Fibroblast of lung (primary cell): ENCODE measurements at regions not wholly inside any gene's neighbourhood (a gene's known extent, or its start where the extent isn't known, plus 50 kb on each side); places are given as distances from the start of the nearest gene placed in this dataset.

Source experiments
- DNase-seq, 2 donors: peaks; one replicate each; pipeline versions ENCODE4 v3.0.0 to v3.0.0-alpha.2; 2010; ENCODE audit warnings: low read depth in 2 of 2
- H2AFZ ChIP-seq: 2 replicates; pipeline ENCODE4 v1.5.1; 2012; ENCODE audit warnings: low read length, control low read depth, inconsistent platforms
- H3K27ac ChIP-seq: 2 replicates; pipeline ENCODE4 v1.5.1; 2011; ENCODE audit warnings: low read length, control low read depth; ENCODE audit not compliant: insufficient read depth
- H3K27me3 ChIP-seq: 2 replicates; pipeline ENCODE4 v1.5.1; 2011; ENCODE audit warnings: mild to moderate bottlenecking, low read length; ENCODE audit not compliant: control insufficient read depth, insufficient read depth
- H3K36me3 ChIP-seq: 2 replicates; pipeline ENCODE4 v1.5.1; 2011; ENCODE audit warnings: low read length; ENCODE audit not compliant: control insufficient read depth, insufficient read depth
- H3K4me1 ChIP-seq: 2 replicates; pipeline ENCODE4 v1.5.1; 2011; ENCODE audit warnings: low read length; ENCODE audit not compliant: control insufficient read depth, insufficient read depth; ENCODE audit errors: extremely low read depth
- H3K4me2 ChIP-seq: 2 replicates; pipeline ENCODE4 v1.5.1; 2011; ENCODE audit warnings: low read length, control low read depth; ENCODE audit not compliant: insufficient read depth; ENCODE audit errors: extremely low read depth
- H3K4me3 ChIP-seq, 4 experiments: fragments of 200-600 bp in 1 of 4; sonication (generic) in 1 of 4; replicated peaks in 1 of 4; 2 replicates each; pipeline ENCODE4 v1.5.1; 2011 to 2016; ENCODE audit warnings: low read length in 4 of 4, low read depth in 3 of 4, mild to moderate bottlenecking in 3 of 4, control low read depth in 2 of 4, inconsistent platforms in 1 of 4, mixed read lengths in 1 of 4; ENCODE audit not compliant: insufficient read depth in 1 of 4; ENCODE audit errors: control extremely low read depth in 1 of 4
- H3K79me2 ChIP-seq: 2 replicates; pipeline ENCODE4 v1.5.1; 2012; ENCODE audit warnings: mild to moderate bottlenecking, low read length, inconsistent platforms; ENCODE audit not compliant: control insufficient read depth, insufficient read depth
- H3K9ac ChIP-seq: 2 replicates; pipeline ENCODE4 v1.5.1; 2011; ENCODE audit warnings: mild to moderate bottlenecking, low read length, control low read depth; ENCODE audit not compliant: insufficient read depth
- H3K9me3 ChIP-seq: 2 replicates; pipeline ENCODE4 v1.5.1; 2012; ENCODE audit warnings: low read depth, low read length; ENCODE audit not compliant: control insufficient read depth, insufficient read depth
- H4K20me1 ChIP-seq: 2 replicates; pipeline ENCODE4 v1.5.1; 2011; ENCODE audit warnings: low read length; ENCODE audit not compliant: control insufficient read depth, insufficient read depth; ENCODE audit errors: extremely low read depth
- EZH2 ChIP-seq: IDR thresholded peaks from 2 replicates; pipeline ENCODE4 v1.5.1; 2012; ENCODE audit warnings: low read length, control low read depth, mild to moderate bottlenecking; ENCODE audit errors: missing control alignments
- TF ChIP-seq, protein P1 (sequence below), 2 donors: IDR thresholded peaks in 1 of 2; conservative IDR thresholded peaks in 1 of 2; 1 replicate in 1 of 2; 2 replicates in 1 of 2; pipeline ENCODE4 v1.5.1; 2011 to 2012; ENCODE audit warnings: low read length in 2 of 2, control low read depth in 1 of 2, inconsistent platforms in 1 of 2, low read depth in 1 of 2, mild to moderate bottlenecking in 1 of 2

GRCh38 chr13:52933547-52934210 is 85.2 kb upstream of the PCDH8 start:
- no peak for DNase-seq
- Histone ChIP-seq H3K9ac (no peak overlapping the region), H3K79me2 (no peaks in the 10 kb centered on the region), H3K9me3 (no peaks in the 10 kb centered on the region), H3K27ac (no peak overlapping the region), H3K4me2 (no peak overlapping the region), H3K27me3 (no peaks in the 10 kb centered on the region), H2AFZ (no peak overlapping the region), H3K4me1 (no peaks in the 10 kb centered on the region), H4K20me1 (no peaks in the 10 kb centered on the region), H3K4me3 (no peak overlapping the region), H3K36me3 (no peaks in the 10 kb centered on the region)
- no peak for TF ChIP-seq EZH2
- TF ChIP-seq, protein P1, sequence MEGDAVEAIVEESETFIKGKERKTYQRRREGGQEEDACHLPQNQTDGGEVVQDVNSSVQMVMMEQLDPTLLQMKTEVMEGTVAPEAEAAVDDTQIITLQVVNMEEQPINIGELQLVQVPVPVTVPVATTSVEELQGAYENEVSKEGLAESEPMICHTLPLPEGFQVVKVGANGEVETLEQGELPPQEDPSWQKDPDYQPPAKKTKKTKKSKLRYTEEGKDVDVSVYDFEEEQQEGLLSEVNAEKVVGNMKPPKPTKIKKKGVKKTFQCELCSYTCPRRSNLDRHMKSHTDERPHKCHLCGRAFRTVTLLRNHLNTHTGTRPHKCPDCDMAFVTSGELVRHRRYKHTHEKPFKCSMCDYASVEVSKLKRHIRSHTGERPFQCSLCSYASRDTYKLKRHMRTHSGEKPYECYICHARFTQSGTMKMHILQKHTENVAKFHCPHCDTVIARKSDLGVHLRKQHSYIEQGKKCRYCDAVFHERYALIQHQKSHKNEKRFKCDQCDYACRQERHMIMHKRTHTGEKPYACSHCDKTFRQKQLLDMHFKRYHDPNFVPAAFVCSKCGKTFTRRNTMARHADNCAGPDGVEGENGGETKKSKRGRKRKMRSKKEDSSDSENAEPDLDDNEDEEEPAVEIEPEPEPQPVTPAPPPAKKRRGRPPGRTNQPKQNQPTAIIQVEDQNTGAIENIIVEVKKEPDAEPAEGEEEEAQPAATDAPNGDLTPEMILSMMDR (conservative IDR thresholded peaks at IDR 0.05 in 1 of 2, IDR thresholded peaks at IDR 0.05 in 1 of 2; ENCODE audit: low read depth in 1 of 2, low read length in 2 of 2), result no peak

GRCh38 chr13:52933099-52933498 is 84.7 kb upstream of the PCDH8 start:
- no peak for TF ChIP-seq EZH2
- TF ChIP-seq, protein P1 (conservative IDR thresholded peaks at IDR 0.05 in 1 of 2, IDR thresholded peaks at IDR 0.05 in 1 of 2; ENCODE audit: low read depth in 1 of 2, low read length in 2 of 2), result no peak
- H2AFZ ChIP-seq, result no peak overlapping the region
- no peaks in the 10 kb centered on the region for H3K36me3 ChIP-seq
- H3K4me3 ChIP-seq, result no peak overlapping the region
- no peaks in the 10 kb centered on the region for H3K9me3 ChIP-seq
- H3K9ac ChIP-seq, result no peak overlapping the region
- H4K20me1 ChIP-seq, result no peaks in the 10 kb centered on the region
- H3K27me3 ChIP-seq, result no peaks in the 10 kb centered on the region
- H3K4me2 ChIP-seq, result no peak overlapping the region
- no peaks in the 10 kb centered on the region for H3K79me2 ChIP-seq
- DNase-seq, result no peak
- no peaks in the 10 kb centered on the region for H3K4me1 ChIP-seq
- H3K27ac ChIP-seq, result no peak overlapping the region

DNA sequence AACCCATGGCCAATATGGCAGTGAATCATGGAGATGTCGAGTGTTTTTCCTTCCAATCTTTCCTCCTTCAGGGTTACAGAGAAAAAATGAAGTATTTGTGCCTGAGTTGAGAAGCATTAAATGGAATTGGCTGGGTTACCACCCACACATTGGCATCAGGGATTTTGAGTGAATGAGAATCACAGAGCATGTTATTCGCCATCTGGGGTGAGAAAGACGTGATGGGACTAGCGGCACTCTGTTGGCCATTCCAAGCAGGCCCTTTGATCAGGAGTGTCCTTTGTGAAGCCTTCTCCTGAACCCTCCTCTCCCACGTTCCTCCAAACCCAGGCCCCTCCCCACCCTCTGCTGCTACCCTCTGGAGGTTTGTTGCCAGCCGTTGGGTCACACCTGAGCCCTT is 84.2 kb upstream of the PCDH8 start:
- H3K36me3 ChIP-seq, result no peaks in the 10 kb centered on the region
- TF ChIP-seq, protein P1 (conservative IDR thresholded peaks at IDR 0.05 in 1 of 2, IDR thresholded peaks at IDR 0.05 in 1 of 2; ENCODE audit: low read depth in 1 of 2, low read length in 2 of 2), result no peak
- TF ChIP-seq EZH2, result no peak
- H3K4me1 ChIP-seq, result no peaks in the 10 kb centered on the region
- no peaks in the 10 kb centered on the region for H3K9me3 ChIP-seq
- H3K4me2 ChIP-seq, result no peak overlapping the region
- no peaks in the 10 kb centered on the region for H3K79me2 ChIP-seq
- DNase-seq, result no peak
- no peak overlapping the region for H3K9ac ChIP-seq
- no peaks in the 10 kb centered on the region for H4K20me1 ChIP-seq
- H3K4me3 ChIP-seq, result no peak overlapping the region
- H2AFZ ChIP-seq, result no peak overlapping the region
- H3K27me3 ChIP-seq, result no peaks in the 10 kb centered on the region
- H3K27ac ChIP-seq, result no peak overlapping the region
